ENCODE measurements at regions not wholly inside any gene's neighbourhood (a gene's known extent, or its start where the extent isn't known, plus 50 kb on each side); places are given as distances from the start of the nearest gene placed in this dataset.

DNA sequence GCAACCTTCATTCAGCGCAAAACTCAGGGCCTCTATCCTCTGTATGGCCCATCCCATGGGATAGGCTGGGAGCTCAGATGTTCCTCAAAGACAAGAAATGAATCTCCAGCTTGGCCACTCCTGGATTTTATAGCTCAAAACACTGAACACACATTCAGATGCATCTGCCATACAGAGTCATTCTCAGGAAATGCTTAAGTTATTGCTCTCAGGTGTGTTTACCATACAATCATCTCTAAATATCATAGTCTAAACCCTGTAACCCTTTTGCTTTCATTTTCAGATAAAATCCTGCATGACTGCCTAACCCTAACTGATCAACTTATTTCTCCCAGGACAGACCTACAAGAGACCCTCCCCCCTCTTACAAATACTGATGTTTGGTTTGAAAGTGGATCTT, 140.9 kb upstream of the FMR1 start:
- no peak for TF ChIP-seq MXI1 (conservative IDR thresholded peaks at IDR 0.05; ENCODE audit: poor library complexity, severe bottlenecking)
- TF ChIP-seq EZH2 (IDR thresholded peaks at IDR 0.05; ENCODE audit: borderline replicate concordance, insufficient read depth, low read length, poor library complexity, severe bottlenecking): no peak
- TF ChIP-seq POLR2AphosphoS5 (IDR thresholded peaks at IDR 0.05): no peak
- TF ChIP-seq RAD21 (conservative IDR thresholded peaks at IDR 0.05): no peak
- Histone ChIP-seq H2AFZ (ENCODE audit: low read depth, low read length) (no peak overlapping the region), H3K27me3 (ENCODE audit: insufficient read depth, low read depth, low read length) (no peaks in the 10 kb centered on the region), H3K4me2 (ENCODE audit: low read length) (no peak overlapping the region), H3K9ac (ENCODE audit: low read length) (no peak overlapping the region), H3F3A (ENCODE audit: insufficient read depth, low read length, poor library complexity, severe bottlenecking) (no peaks in the 10 kb centered on the region), H3K9me2 (ENCODE audit: insufficient read depth, low read length) (no peaks in the 10 kb centered on the region), H3K9me3 (ENCODE audit: low read length) (no peaks in the 10 kb centered on the region), H3K36me3 (ENCODE audit: insufficient read depth, low read length) (no peaks in the 10 kb centered on the region), H3K79me2 (replicated peaks; ENCODE audit: insufficient read depth, low read length) (no peaks in the 10 kb centered on the region), H3K4me3 (ENCODE audit: low read length) (no peak overlapping the region), H3K27ac (ENCODE audit: low read length) (no peak overlapping the region), H4K20me1 (ENCODE audit: insufficient read depth) (no peaks in the 10 kb centered on the region)

GRCh38 chrX:147776988-147777387, 134.7 kb upstream of the FMR1 start:
- H3K9ac ChIP-seq (ENCODE audit: low read length): no peak overlapping the region
- no peak overlapping the region for H3K4me3 ChIP-seq (ENCODE audit: low read length)
- H3K9me3 ChIP-seq (ENCODE audit: low read length): no peaks in the 10 kb centered on the region
- H2AFZ ChIP-seq (ENCODE audit: low read depth, low read length): no peak overlapping the region
- no peak overlapping the region for H3K27ac ChIP-seq (ENCODE audit: low read length)
- no peaks in the 10 kb centered on the region for H3K27me3 ChIP-seq (ENCODE audit: insufficient read depth, low read depth, low read length)
- no peaks in the 10 kb centered on the region for H3K9me2 ChIP-seq (ENCODE audit: insufficient read depth, low read length)
- TF ChIP-seq, protein P1, sequence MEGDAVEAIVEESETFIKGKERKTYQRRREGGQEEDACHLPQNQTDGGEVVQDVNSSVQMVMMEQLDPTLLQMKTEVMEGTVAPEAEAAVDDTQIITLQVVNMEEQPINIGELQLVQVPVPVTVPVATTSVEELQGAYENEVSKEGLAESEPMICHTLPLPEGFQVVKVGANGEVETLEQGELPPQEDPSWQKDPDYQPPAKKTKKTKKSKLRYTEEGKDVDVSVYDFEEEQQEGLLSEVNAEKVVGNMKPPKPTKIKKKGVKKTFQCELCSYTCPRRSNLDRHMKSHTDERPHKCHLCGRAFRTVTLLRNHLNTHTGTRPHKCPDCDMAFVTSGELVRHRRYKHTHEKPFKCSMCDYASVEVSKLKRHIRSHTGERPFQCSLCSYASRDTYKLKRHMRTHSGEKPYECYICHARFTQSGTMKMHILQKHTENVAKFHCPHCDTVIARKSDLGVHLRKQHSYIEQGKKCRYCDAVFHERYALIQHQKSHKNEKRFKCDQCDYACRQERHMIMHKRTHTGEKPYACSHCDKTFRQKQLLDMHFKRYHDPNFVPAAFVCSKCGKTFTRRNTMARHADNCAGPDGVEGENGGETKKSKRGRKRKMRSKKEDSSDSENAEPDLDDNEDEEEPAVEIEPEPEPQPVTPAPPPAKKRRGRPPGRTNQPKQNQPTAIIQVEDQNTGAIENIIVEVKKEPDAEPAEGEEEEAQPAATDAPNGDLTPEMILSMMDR (IDR thresholded peaks at IDR 0.05; ENCODE audit: poor library complexity, severe bottlenecking): no peak
- TF ChIP-seq SMC3 (conservative IDR thresholded peaks at IDR 0.05; ENCODE audit: poor library complexity): no peak
- TF ChIP-seq, protein P2, sequence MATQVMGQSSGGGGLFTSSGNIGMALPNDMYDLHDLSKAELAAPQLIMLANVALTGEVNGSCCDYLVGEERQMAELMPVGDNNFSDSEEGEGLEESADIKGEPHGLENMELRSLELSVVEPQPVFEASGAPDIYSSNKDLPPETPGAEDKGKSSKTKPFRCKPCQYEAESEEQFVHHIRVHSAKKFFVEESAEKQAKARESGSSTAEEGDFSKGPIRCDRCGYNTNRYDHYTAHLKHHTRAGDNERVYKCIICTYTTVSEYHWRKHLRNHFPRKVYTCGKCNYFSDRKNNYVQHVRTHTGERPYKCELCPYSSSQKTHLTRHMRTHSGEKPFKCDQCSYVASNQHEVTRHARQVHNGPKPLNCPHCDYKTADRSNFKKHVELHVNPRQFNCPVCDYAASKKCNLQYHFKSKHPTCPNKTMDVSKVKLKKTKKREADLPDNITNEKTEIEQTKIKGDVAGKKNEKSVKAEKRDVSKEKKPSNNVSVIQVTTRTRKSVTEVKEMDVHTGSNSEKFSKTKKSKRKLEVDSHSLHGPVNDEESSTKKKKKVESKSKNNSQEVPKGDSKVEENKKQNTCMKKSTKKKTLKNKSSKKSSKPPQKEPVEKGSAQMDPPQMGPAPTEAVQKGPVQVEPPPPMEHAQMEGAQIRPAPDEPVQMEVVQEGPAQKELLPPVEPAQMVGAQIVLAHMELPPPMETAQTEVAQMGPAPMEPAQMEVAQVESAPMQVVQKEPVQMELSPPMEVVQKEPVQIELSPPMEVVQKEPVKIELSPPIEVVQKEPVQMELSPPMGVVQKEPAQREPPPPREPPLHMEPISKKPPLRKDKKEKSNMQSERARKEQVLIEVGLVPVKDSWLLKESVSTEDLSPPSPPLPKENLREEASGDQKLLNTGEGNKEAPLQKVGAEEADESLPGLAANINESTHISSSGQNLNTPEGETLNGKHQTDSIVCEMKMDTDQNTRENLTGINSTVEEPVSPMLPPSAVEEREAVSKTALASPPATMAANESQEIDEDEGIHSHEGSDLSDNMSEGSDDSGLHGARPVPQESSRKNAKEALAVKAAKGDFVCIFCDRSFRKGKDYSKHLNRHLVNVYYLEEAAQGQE (IDR thresholded peaks at IDR 0.05; ENCODE audit: borderline replicate concordance): no peak
- TF ChIP-seq EP300 (conservative IDR thresholded peaks at IDR 0.05; ENCODE audit: poor library complexity, severe bottlenecking): no peak
- TF ChIP-seq TAF1 (IDR thresholded peaks at IDR 0.05; ENCODE audit: low read depth): no peak
- no peak for TF ChIP-seq RAD21 (conservative IDR thresholded peaks at IDR 0.05)
- no peak for TF ChIP-seq POLR2AphosphoS5 (IDR thresholded peaks at IDR 0.05)
- no peak for TF ChIP-seq EZH2 (IDR thresholded peaks at IDR 0.05; ENCODE audit: borderline replicate concordance, insufficient read depth, low read length, poor library complexity, severe bottlenecking)
- no peak for TF ChIP-seq MXI1 (conservative IDR thresholded peaks at IDR 0.05; ENCODE audit: poor library complexity, severe bottlenecking)
- H3K79me2 ChIP-seq (replicated peaks; ENCODE audit: insufficient read depth, low read length): no peaks in the 10 kb centered on the region
- no peaks in the 10 kb centered on the region for H3K36me3 ChIP-seq (ENCODE audit: insufficient read depth, low read length)
- H3F3A ChIP-seq (ENCODE audit: insufficient read depth, low read length, poor library complexity, severe bottlenecking): no peaks in the 10 kb centered on the region
- H4K20me1 ChIP-seq (ENCODE audit: insufficient read depth): no peaks in the 10 kb centered on the region
- H3K4me2 ChIP-seq (ENCODE audit: low read length): no peak overlapping the region

All from neural cell (in vitro differentiated cells).